Smooth muscle cell (in vitro differentiated cells): ENCODE measurements at regions not wholly inside any gene's neighbourhood (a gene's known extent, or its start where the extent isn't known, plus 50 kb on each side); places are given as distances from the start of the nearest gene placed in this dataset.

Source experiments
- DNase-seq: peaks from one replicate; lab custom pipeline; 2025; ENCODE audit not compliant: unreplicated experiment; lab: John Stamatoyannopoulos, UW
- H2AFZ ChIP-seq: fragments of 200-600 bp; sonication (generic); 2 replicates; pipeline ENCODE4 v1.6.0; 2016; ENCODE audit warnings: antibody characterized with exemption, low read depth, mild to moderate bottlenecking
- H3F3A ChIP-seq: fragments of 200-600 bp; sonication (generic); 2 replicates; pipeline ENCODE4 v1.6.0; 2017; ENCODE audit warnings: antibody characterized with exemption, low read depth
- H3K27ac ChIP-seq: fragments of 200-600 bp; sonication (generic); 2 replicates; pipeline ENCODE4 v1.5.1; 2016; ENCODE audit warnings: low read depth, mild to moderate bottlenecking
- H3K27me3 ChIP-seq: fragments of 200-600 bp; sonication (generic); 2 replicates; pipeline ENCODE4 v1.6.1; 2016; ENCODE audit warnings: low read depth, mild to moderate bottlenecking
- H3K36me3 ChIP-seq: fragments of 200-600 bp; sonication (generic); 2 replicates; pipeline ENCODE4 v1.5.1; 2016; ENCODE audit warnings: low read depth
- H3K4me1 ChIP-seq: fragments of 200-600 bp; sonication (generic); 2 replicates; pipeline ENCODE4 v1.5.1; 2016; ENCODE audit warnings: low read depth
- H3K4me2 ChIP-seq: fragments of 200-600 bp; sonication (generic); 2 replicates; pipeline ENCODE4 v1.6.0; 2016; ENCODE audit warnings: mild to moderate bottlenecking
- H3K4me3 ChIP-seq: fragments of 200-600 bp; sonication (generic); 2 replicates; pipeline ENCODE4 v1.5.1; 2016; ENCODE audit warnings: mild to moderate bottlenecking
- H3K79me2 ChIP-seq: fragments of 200-600 bp; sonication (generic); 2 replicates; pipeline ENCODE4 v1.6.0; 2016; ENCODE audit warnings: low read depth, mild to moderate bottlenecking
- H3K9ac ChIP-seq: fragments of 200-600 bp; sonication (generic); 2 replicates; pipeline ENCODE4 v1.6.0; 2016; ENCODE audit warnings: low read depth
- H3K9me3 ChIP-seq: fragments of 200-600 bp; sonication (generic); replicated peaks from 2 replicates; pipeline ENCODE4 v1.5.1; 2016; ENCODE audit warnings: low read depth
- H4K20me1 ChIP-seq: fragments of 200-600 bp; sonication (generic); 2 replicates; pipeline ENCODE4 v1.6.0; 2016; ENCODE audit warnings: low read depth
- CTCF ChIP-seq: fragments of 200-600 bp; sonication (generic); IDR thresholded peaks from 2 replicates; pipeline ENCODE4 v1.5.1; 2017; ENCODE audit warnings: borderline replicate concordance, mild to moderate bottlenecking, antibody characterized with exemption; ENCODE audit not compliant: insufficient read depth, poor library complexity, severe bottlenecking
- WGBS: methylation state at CpG from one replicate; pipeline ENCODE4 v1.1.7; 2016; ENCODE audit warnings: low lambda C conversion rate; 5-methylcytosine and 5-hydroxymethylcytosine counted together

- H3K9me3 ChIP-seq, result no peaks in the 10 kb centered on the region
- H3K27ac ChIP-seq, result no peak overlapping the region
- H3K4me1 ChIP-seq, result no peaks in the 10 kb centered on the region
- DNase-seq, result no peak
- 91% methylated on average over 1 of the region's 1 CpG for WGBS
- H3K36me3 ChIP-seq, result no peaks in the 10 kb centered on the region
- no peaks in the 10 kb centered on the region for H4K20me1 ChIP-seq
- H2AFZ ChIP-seq, result no peak overlapping the region
- peaks cover 9% of the 10 kb centered on the region for H3K27me3 ChIP-seq
- no peaks in the 10 kb centered on the region for H3F3A ChIP-seq
- H3K4me3 ChIP-seq, result no peak overlapping the region
- no peak overlapping the region for H3K4me2 ChIP-seq
- TF ChIP-seq CTCF, result no peak
- H3K9ac ChIP-seq, result no peak overlapping the region
- H3K79me2 ChIP-seq, result no peaks in the 10 kb centered on the region
These were observed 256.6 kb upstream of the NCKAP5 start for GRCh38 chr2:133824869-133825268.

- no peaks in the 10 kb centered on the region for H3K4me1 ChIP-seq
- H3K4me3 ChIP-seq, result no peak overlapping the region
- no peaks in the 10 kb centered on the region for H3F3A ChIP-seq
- DNase-seq, result no peak
- no peaks in the 10 kb centered on the region for H3K79me2 ChIP-seq
- no peak overlapping the region for H3K27ac ChIP-seq
- no peak for TF ChIP-seq CTCF
- H2AFZ ChIP-seq, result no peak overlapping the region
- H3K9me3 ChIP-seq, result no peaks in the 10 kb centered on the region
- no peak overlapping the region for H3K9ac ChIP-seq
- peaks cover 9% of the 10 kb centered on the region for H3K27me3 ChIP-seq
- H3K4me2 ChIP-seq, result no peak overlapping the region
- no peaks in the 10 kb centered on the region for H3K36me3 ChIP-seq
- no peaks in the 10 kb centered on the region for H4K20me1 ChIP-seq
- WGBS, result 92% methylated on average over 6 of the region's 6 CpGs
These were observed 257.5 kb upstream of the NCKAP5 start for GRCh38 chr2:133825778-133826177.

GRCh38 chr2:133828913-133829312 lies 260.6 kb upstream of the NCKAP5 start:
- H3K4me2 ChIP-seq, result no peak overlapping the region
- H3K36me3 ChIP-seq, result no peaks in the 10 kb centered on the region
- H3K4me3 ChIP-seq, result no peak overlapping the region
- TF ChIP-seq CTCF, result no peak
- H4K20me1 ChIP-seq, result no peaks in the 10 kb centered on the region
- no peak overlapping the region for H2AFZ ChIP-seq
- H3F3A ChIP-seq, result no peaks in the 10 kb centered on the region
- no peak overlapping the region for H3K27ac ChIP-seq
- no peaks in the 10 kb centered on the region for H3K79me2 ChIP-seq
- H3K27me3 ChIP-seq, result peaks cover 9% of the 10 kb centered on the region
- no peaks in the 10 kb centered on the region for H3K4me1 ChIP-seq
- 76% methylated on average over 2 of the region's 2 CpGs for WGBS
- no peaks in the 10 kb centered on the region for H3K9me3 ChIP-seq
- no peak for DNase-seq
- H3K9ac ChIP-seq, result no peak overlapping the region

GRCh38 chr2:133829450-133830020 lies 261.3 kb upstream of the NCKAP5 start:
- peaks cover 9% of the 10 kb centered on the region for H3K27me3 ChIP-seq
- H3F3A ChIP-seq, result no peaks in the 10 kb centered on the region
- H3K36me3 ChIP-seq, result no peaks in the 10 kb centered on the region
- H3K4me2 ChIP-seq, result no peak overlapping the region
- no peak overlapping the region for H3K4me3 ChIP-seq
- H4K20me1 ChIP-seq, result no peaks in the 10 kb centered on the region
- H3K27ac ChIP-seq, result no peak overlapping the region
- TF ChIP-seq CTCF, result no peak
- H3K4me1 ChIP-seq, result no peaks in the 10 kb centered on the region
- no peaks in the 10 kb centered on the region for H3K9me3 ChIP-seq
- H3K79me2 ChIP-seq, result no peaks in the 10 kb centered on the region
- H2AFZ ChIP-seq, result no peak overlapping the region
- 74% methylated on average over 3 of the region's 3 CpGs for WGBS
- DNase-seq, result no peak
- no peak overlapping the region for H3K9ac ChIP-seq
